ENCODE measurements at regions not wholly inside any gene's neighbourhood (a gene's known extent, or its start where the extent isn't known, plus 50 kb on each side); places are given as distances from the start of the nearest gene placed in this dataset.

- Histone ChIP-seq H3K27me3 (no peaks in the 10 kb centered on the region), H3K36me3 (no peaks in the 10 kb centered on the region), H3K27ac (replicated peaks in 1 of 4) (no peak overlapping the region), H3K4me1 (no peaks in the 10 kb centered on the region), H3K9me3 (no peaks in the 10 kb centered on the region), H3K4me3 (no peak overlapping the region)
- intact Hi-C loops (cut with DNase I) = no loop called here
- no peak for TF ChIP-seq POLR2A (IDR thresholded peaks at IDR 0.05; ENCODE audit: low read depth)
- TF ChIP-seq EP300 (IDR thresholded peaks at IDR 0.05) = no peak
- no peak for TF ChIP-seq POLR2AphosphoS5 (IDR thresholded peaks at IDR 0.05)
- TF ChIP-seq CTCF (IDR thresholded peaks at IDR 0.05) = no peak
- WGBS = 78% methylated on average over 2 of the region's 2 CpGs
- DNase-seq (ENCODE audit: extremely low spot score) = no peak
Observed at GRCh38 chr4:115228851-115229250, 115.4 kb upstream of the NDST4 start.

- Histone ChIP-seq H3K4me1 (no peaks in the 10 kb centered on the region), H3K27ac (replicated peaks in 1 of 4) (no peak overlapping the region), H3K4me3 (no peak overlapping the region), H3K9me3 (no peaks in the 10 kb centered on the region), H3K27me3 (no peaks in the 10 kb centered on the region), H3K36me3 (no peaks in the 10 kb centered on the region)
- 67% methylated on average over 4 of the region's 4 CpGs for WGBS
- intact Hi-C loops (cut with DNase I) = no loop called here
- no peak for DNase-seq (ENCODE audit: extremely low spot score)
- TF ChIP-seq EP300 (IDR thresholded peaks at IDR 0.05) (no peak), CTCF (IDR thresholded peaks at IDR 0.05) (no peak), POLR2A (IDR thresholded peaks at IDR 0.05; ENCODE audit: low read depth) (no peak)
Observed at GRCh38 chr4:115222061-115222460, 108.6 kb upstream of the NDST4 start.

- DNase-seq (ENCODE audit: extremely low spot score) = no peak
- Histone ChIP-seq H3K27ac (replicated peaks in 1 of 4) (no peak overlapping the region), H3K4me3 (no peak overlapping the region), H3K36me3 (no peaks in the 10 kb centered on the region), H3K27me3 (no peaks in the 10 kb centered on the region), H3K4me1 (no peaks in the 10 kb centered on the region), H3K9me3 (no peaks in the 10 kb centered on the region)
- WGBS = 51% methylated on average over 1 of the region's 1 CpG
- TF ChIP-seq EP300 (IDR thresholded peaks at IDR 0.05) (no peak), POLR2A (IDR thresholded peaks at IDR 0.05; ENCODE audit: low read depth) (no peak), POLR2AphosphoS5 (IDR thresholded peaks at IDR 0.05) (no peak), CTCF (IDR thresholded peaks at IDR 0.05) (no peak)
- intact Hi-C loops (cut with DNase I) = no loop called here
Observed at GRCh38 chr4:115219862-115220261, 106.4 kb upstream of the NDST4 start.

GRCh38 chr4:115219315-115219860 lies 106.0 kb upstream of the NDST4 start:
- H3K9me3 ChIP-seq = no peaks in the 10 kb centered on the region
- no peak for TF ChIP-seq POLR2AphosphoS5 (IDR thresholded peaks at IDR 0.05)
- TF ChIP-seq CTCF (IDR thresholded peaks at IDR 0.05) = no peak
- TF ChIP-seq POLR2A (IDR thresholded peaks at IDR 0.05; ENCODE audit: low read depth) = no peak
- no peak for TF ChIP-seq EP300 (IDR thresholded peaks at IDR 0.05)
- intact Hi-C loops (cut with DNase I) = no loop called here
- no peak overlapping the region for H3K27ac ChIP-seq (replicated peaks in 1 of 4)
- no peak overlapping the region for H3K4me3 ChIP-seq
- DNase-seq (ENCODE audit: extremely low spot score) = no peak
- H3K27me3 ChIP-seq = no peaks in the 10 kb centered on the region
- H3K4me1 ChIP-seq = no peaks in the 10 kb centered on the region
- no peaks in the 10 kb centered on the region for H3K36me3 ChIP-seq
- WGBS = 31% methylated on average over 2 of the region's 2 CpGs

- Histone ChIP-seq H3K9me3 (no peaks in the 10 kb centered on the region), H3K27ac (replicated peaks in 1 of 4) (no peak overlapping the region), H3K36me3 (no peaks in the 10 kb centered on the region), H3K27me3 (no peaks in the 10 kb centered on the region), H3K4me3 (no peak overlapping the region), H3K4me1 (no peaks in the 10 kb centered on the region)
- WGBS = 88% methylated on average over 3 of the region's 3 CpGs
- DNase-seq (ENCODE audit: extremely low spot score) = no peak
- TF ChIP-seq EP300 (IDR thresholded peaks at IDR 0.05) (no peak), POLR2A (IDR thresholded peaks at IDR 0.05; ENCODE audit: low read depth) (no peak), CTCF (IDR thresholded peaks at IDR 0.05) (no peak), POLR2AphosphoS5 (IDR thresholded peaks at IDR 0.05) (no peak)
- intact Hi-C loops (cut with DNase I) = no loop called here
Observed at GRCh38 chr4:115215935-115216334, 102.5 kb upstream of the NDST4 start.

Data from esophagus muscularis mucosa (tissue), 4 donors.